HepG2 (cell line): ENCODE measurements at regions not wholly inside any gene's neighbourhood (a gene's known extent, or its start where the extent isn't known, plus 50 kb on each side); places are given as distances from the start of the nearest gene placed in this dataset.

Source experiments
- ATF1 ChIP-seq: IDR thresholded peaks from 2 replicates; pipeline ENCODE4 v1.6.1; 2016; ENCODE audit warnings: mild to moderate bottlenecking, control low read depth
- CREB1 ChIP-seq, 2 experiments: fragments of 450-650 bp in 1 of 2; IDR thresholded peaks; 2 replicates each; pipeline ENCODE4 v1.6.1; 2016 to 2017; ENCODE audit warnings: control low read depth in 1 of 2, mild to moderate bottlenecking in 1 of 2, missing compliant biosample characterization in 1 of 2, missing genetic modification characterization in 1 of 2
- FOXK1 ChIP-seq: sonication (generic); formaldehyde crosslinking; IDR thresholded peaks from 2 replicates; pipeline ENCODE4 v1.4.0; 2020; ENCODE audit warnings: low read depth, missing genetic modification reagents, borderline replicate concordance
- POLR2A ChIP-seq, 2 experiments: IDR thresholded peaks; 2 replicates each; pipeline ENCODE4 v1.6.1; 2011; ENCODE audit warnings: low read depth in 2 of 2, low read length in 2 of 2, mild to moderate bottlenecking in 1 of 2, moderate library complexity in 1 of 2; ENCODE audit not compliant: insufficient read depth in 1 of 2
- RFXANK ChIP-seq: IDR thresholded peaks from 2 replicates; pipeline ENCODE4 v1.6.1; 2016
- ZNF317 ChIP-seq: sonication (generic); formaldehyde crosslinking; IDR thresholded peaks from 2 replicates; pipeline ENCODE4 v1.5.0; 2020; ENCODE audit warnings: mild to moderate bottlenecking, missing genetic modification reagents
- TF ChIP-seq, protein P1 (sequence below): sonication (generic); formaldehyde crosslinking; IDR thresholded peaks from 2 replicates; pipeline ENCODE4 v1.4.0; 2020; ENCODE audit warnings: missing genetic modification reagents
- TF ChIP-seq, protein P2 (sequence below): sonication (generic); formaldehyde crosslinking; IDR thresholded peaks from 2 replicates; pipeline ENCODE4 v1.4.0; 2020; ENCODE audit warnings: missing genetic modification reagents
- TF ChIP-seq, protein P3 (sequence below): sonication (generic); formaldehyde crosslinking; IDR thresholded peaks from 2 replicates; pipeline ENCODE4 v1.8.1; 2023; ENCODE audit warnings: missing genetic modification reagents, inconsistent platforms, borderline replicate concordance

DNA sequence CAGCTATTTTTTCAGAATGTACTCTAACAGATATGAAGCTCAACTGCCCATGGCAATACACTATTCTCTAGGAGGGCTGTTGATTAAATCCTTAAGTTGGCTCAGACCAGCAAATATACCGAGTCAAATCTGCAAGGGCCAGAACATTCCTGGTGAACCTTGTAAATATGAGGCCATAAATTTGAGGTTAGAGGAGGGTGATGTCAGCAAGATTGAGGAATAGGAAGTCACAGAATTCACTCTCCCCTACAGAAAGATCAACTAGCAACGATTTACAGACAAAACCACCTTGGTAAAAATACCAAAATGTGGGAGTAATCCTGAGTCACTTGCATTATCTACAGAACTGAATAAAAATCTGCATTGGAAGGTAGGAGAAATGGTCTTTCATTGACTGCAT lies 399.3 kb downstream of the GPM6A start:
- no peak for TF ChIP-seq RFXANK (CRISPR knock-in tag)
- TF ChIP-seq FOXK1 (CRISPR knock-in tag): no peak
- TF ChIP-seq POLR2A (IDR thresholded peaks at IDR 0.05; ENCODE audit: insufficient read depth in 1 of 2, low read depth in 2 of 2, low read length in 2 of 2): no peak
- no peak for TF ChIP-seq CREB1 (IDR thresholded peaks at IDR 0.05)
- TF ChIP-seq CREB1 (CRISPR knock-in tag; IDR thresholded peaks at IDR 0.05): no peak
- TF ChIP-seq, protein P1, sequence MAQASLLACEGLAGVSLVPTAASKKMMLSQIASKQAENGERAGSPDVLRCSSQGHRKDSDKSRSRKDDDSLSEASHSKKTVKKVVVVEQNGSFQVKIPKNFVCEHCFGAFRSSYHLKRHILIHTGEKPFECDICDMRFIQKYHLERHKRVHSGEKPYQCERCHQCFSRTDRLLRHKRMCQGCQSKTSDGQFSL (CRISPR knock-in tag): no peak
- TF ChIP-seq ZNF317 (CRISPR knock-in tag): no peak
- no peak for TF ChIP-seq ATF1 (CRISPR knock-in tag)
- TF ChIP-seq, protein P2, sequence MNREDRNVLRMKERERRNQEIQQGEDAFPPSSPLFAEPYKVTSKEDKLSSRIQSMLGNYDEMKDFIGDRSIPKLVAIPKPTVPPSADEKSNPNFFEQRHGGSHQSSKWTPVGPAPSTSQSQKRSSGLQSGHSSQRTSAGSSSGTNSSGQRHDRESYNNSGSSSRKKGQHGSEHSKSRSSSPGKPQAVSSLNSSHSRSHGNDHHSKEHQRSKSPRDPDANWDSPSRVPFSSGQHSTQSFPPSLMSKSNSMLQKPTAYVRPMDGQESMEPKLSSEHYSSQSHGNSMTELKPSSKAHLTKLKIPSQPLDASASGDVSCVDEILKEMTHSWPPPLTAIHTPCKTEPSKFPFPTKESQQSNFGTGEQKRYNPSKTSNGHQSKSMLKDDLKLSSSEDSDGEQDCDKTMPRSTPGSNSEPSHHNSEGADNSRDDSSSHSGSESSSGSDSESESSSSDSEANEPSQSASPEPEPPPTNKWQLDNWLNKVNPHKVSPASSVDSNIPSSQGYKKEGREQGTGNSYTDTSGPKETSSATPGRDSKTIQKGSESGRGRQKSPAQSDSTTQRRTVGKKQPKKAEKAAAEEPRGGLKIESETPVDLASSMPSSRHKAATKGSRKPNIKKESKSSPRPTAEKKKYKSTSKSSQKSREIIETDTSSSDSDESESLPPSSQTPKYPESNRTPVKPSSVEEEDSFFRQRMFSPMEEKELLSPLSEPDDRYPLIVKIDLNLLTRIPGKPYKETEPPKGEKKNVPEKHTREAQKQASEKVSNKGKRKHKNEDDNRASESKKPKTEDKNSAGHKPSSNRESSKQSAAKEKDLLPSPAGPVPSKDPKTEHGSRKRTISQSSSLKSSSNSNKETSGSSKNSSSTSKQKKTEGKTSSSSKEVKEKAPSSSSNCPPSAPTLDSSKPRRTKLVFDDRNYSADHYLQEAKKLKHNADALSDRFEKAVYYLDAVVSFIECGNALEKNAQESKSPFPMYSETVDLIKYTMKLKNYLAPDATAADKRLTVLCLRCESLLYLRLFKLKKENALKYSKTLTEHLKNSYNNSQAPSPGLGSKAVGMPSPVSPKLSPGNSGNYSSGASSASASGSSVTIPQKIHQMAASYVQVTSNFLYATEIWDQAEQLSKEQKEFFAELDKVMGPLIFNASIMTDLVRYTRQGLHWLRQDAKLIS (CRISPR knock-in tag): no peak
- TF ChIP-seq, protein P3, sequence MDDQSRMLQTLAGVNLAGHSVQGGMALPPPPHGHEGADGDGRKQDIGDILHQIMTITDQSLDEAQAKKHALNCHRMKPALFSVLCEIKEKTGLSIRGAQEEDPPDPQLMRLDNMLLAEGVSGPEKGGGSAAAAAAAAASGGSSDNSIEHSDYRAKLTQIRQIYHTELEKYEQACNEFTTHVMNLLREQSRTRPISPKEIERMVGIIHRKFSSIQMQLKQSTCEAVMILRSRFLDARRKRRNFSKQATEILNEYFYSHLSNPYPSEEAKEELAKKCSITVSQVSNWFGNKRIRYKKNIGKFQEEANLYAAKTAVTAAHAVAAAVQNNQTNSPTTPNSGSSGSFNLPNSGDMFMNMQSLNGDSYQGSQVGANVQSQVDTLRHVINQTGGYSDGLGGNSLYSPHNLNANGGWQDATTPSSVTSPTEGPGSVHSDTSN: no peak
